ENCODE measurements at regions not wholly inside any gene's neighbourhood (a gene's known extent, or its start where the extent isn't known, plus 50 kb on each side); places are given as distances from the start of the nearest gene placed in this dataset.

DNA sequence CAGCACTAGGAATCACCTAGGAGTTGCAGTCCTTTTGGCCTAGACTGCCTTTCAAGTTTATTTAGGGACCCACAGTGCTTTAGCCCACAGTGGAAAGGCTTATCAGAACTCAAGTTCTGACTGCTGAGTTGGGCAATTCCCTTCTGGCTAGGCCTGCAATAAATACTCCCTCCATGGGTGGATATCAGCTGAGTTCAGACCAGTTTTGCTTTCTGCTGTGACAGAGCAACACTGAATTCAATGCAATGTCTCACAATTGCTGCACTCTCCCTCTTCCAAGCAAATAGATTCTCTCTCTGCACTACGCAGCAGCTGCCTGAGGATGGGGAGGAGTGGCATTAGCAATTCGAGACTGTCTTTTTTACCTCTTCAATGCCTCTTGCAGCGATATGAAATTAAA lies 1153.3 kb downstream of the SORCS1 start (continued):
- TF ChIP-seq, protein P1, sequence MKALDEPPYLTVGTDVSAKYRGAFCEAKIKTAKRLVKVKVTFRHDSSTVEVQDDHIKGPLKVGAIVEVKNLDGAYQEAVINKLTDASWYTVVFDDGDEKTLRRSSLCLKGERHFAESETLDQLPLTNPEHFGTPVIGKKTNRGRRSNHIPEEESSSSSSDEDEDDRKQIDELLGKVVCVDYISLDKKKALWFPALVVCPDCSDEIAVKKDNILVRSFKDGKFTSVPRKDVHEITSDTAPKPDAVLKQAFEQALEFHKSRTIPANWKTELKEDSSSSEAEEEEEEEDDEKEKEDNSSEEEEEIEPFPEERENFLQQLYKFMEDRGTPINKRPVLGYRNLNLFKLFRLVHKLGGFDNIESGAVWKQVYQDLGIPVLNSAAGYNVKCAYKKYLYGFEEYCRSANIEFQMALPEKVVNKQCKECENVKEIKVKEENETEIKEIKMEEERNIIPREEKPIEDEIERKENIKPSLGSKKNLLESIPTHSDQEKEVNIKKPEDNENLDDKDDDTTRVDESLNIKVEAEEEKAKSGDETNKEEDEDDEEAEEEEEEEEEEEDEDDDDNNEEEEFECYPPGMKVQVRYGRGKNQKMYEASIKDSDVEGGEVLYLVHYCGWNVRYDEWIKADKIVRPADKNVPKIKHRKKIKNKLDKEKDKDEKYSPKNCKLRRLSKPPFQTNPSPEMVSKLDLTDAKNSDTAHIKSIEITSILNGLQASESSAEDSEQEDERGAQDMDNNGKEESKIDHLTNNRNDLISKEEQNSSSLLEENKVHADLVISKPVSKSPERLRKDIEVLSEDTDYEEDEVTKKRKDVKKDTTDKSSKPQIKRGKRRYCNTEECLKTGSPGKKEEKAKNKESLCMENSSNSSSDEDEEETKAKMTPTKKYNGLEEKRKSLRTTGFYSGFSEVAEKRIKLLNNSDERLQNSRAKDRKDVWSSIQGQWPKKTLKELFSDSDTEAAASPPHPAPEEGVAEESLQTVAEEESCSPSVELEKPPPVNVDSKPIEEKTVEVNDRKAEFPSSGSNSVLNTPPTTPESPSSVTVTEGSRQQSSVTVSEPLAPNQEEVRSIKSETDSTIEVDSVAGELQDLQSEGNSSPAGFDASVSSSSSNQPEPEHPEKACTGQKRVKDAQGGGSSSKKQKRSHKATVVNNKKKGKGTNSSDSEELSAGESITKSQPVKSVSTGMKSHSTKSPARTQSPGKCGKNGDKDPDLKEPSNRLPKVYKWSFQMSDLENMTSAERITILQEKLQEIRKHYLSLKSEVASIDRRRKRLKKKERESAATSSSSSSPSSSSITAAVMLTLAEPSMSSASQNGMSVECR (CRISPR knock-in tag; IDR thresholded peaks at IDR 0.05; ENCODE audit: borderline replicate concordance) = no peak
- no peak for TF ChIP-seq HMGA2 (CRISPR knock-in tag; IDR thresholded peaks at IDR 0.05)

DNA sequence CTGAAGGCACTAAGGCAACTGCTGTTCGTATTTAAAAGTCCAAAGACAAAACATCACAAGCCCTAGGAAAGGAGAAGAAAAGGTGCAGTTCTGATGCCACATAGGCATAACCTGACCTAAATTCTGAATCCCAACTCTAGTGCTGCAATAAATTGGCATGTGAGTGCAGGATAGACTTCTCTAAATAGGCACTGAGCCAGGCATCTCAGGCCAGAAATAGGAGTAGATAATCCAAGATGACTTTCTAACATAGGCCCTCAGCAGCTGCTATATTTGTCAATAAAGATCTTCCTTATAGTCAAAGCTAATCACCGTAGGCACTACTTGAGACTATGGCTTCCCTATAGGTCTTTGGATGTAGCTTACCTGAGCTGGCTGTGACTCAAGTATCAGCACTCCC lies 1163.8 kb downstream of the SORCS1 start:
- no peak for TF ChIP-seq ZNF219 (CRISPR knock-in tag; IDR thresholded peaks at IDR 0.05; ENCODE audit: borderline replicate concordance)
- no peak for TF ChIP-seq GABPB1 (CRISPR knock-in tag; IDR thresholded peaks at IDR 0.05)
- TF ChIP-seq, protein P2, sequence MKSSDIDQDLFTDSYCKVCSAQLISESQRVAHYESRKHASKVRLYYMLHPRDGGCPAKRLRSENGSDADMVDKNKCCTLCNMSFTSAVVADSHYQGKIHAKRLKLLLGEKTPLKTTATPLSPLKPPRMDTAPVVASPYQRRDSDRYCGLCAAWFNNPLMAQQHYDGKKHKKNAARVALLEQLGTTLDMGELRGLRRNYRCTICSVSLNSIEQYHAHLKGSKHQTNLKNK (CRISPR knock-in tag; IDR thresholded peaks at IDR 0.05) = no peak
- TF ChIP-seq PRRX2 (CRISPR knock-in tag; IDR thresholded peaks at IDR 0.05) = no peak
- TF ChIP-seq GTF2I (CRISPR knock-in tag; conservative IDR thresholded peaks at IDR 0.05) = no peak
- TF ChIP-seq, protein P3, sequence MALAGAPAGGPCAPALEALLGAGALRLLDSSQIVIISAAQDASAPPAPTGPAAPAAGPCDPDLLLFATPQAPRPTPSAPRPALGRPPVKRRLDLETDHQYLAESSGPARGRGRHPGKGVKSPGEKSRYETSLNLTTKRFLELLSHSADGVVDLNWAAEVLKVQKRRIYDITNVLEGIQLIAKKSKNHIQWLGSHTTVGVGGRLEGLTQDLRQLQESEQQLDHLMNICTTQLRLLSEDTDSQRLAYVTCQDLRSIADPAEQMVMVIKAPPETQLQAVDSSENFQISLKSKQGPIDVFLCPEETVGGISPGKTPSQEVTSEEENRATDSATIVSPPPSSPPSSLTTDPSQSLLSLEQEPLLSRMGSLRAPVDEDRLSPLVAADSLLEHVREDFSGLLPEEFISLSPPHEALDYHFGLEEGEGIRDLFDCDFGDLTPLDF (CRISPR knock-in tag; IDR thresholded peaks at IDR 0.05) = no peak
- TF ChIP-seq, protein P4, sequence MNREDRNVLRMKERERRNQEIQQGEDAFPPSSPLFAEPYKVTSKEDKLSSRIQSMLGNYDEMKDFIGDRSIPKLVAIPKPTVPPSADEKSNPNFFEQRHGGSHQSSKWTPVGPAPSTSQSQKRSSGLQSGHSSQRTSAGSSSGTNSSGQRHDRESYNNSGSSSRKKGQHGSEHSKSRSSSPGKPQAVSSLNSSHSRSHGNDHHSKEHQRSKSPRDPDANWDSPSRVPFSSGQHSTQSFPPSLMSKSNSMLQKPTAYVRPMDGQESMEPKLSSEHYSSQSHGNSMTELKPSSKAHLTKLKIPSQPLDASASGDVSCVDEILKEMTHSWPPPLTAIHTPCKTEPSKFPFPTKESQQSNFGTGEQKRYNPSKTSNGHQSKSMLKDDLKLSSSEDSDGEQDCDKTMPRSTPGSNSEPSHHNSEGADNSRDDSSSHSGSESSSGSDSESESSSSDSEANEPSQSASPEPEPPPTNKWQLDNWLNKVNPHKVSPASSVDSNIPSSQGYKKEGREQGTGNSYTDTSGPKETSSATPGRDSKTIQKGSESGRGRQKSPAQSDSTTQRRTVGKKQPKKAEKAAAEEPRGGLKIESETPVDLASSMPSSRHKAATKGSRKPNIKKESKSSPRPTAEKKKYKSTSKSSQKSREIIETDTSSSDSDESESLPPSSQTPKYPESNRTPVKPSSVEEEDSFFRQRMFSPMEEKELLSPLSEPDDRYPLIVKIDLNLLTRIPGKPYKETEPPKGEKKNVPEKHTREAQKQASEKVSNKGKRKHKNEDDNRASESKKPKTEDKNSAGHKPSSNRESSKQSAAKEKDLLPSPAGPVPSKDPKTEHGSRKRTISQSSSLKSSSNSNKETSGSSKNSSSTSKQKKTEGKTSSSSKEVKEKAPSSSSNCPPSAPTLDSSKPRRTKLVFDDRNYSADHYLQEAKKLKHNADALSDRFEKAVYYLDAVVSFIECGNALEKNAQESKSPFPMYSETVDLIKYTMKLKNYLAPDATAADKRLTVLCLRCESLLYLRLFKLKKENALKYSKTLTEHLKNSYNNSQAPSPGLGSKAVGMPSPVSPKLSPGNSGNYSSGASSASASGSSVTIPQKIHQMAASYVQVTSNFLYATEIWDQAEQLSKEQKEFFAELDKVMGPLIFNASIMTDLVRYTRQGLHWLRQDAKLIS (CRISPR knock-in tag; IDR thresholded peaks at IDR 0.05; ENCODE audit: borderline replicate concordance) = no peak
- no peak for TF ChIP-seq OVOL2 (CRISPR knock-in tag; IDR thresholded peaks at IDR 0.05; ENCODE audit: borderline replicate concordance)
- TF ChIP-seq ZNF232 (CRISPR knock-in tag; IDR thresholded peaks at IDR 0.05) = no peak
- TF ChIP-seq, protein P5, sequence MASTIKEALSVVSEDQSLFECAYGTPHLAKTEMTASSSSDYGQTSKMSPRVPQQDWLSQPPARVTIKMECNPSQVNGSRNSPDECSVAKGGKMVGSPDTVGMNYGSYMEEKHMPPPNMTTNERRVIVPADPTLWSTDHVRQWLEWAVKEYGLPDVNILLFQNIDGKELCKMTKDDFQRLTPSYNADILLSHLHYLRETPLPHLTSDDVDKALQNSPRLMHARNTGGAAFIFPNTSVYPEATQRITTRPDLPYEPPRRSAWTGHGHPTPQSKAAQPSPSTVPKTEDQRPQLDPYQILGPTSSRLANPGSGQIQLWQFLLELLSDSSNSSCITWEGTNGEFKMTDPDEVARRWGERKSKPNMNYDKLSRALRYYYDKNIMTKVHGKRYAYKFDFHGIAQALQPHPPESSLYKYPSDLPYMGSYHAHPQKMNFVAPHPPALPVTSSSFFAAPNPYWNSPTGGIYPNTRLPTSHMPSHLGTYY (CRISPR knock-in tag; IDR thresholded peaks at IDR 0.05) = no peak
- Mint-ChIP-seq H3K36me3 (no peaks in the 10 kb centered on the region), H3K4me3 (no peak overlapping the region), H3K27me3 (ENCODE audit: low read depth) (no peaks in the 10 kb centered on the region), H3K27ac (no peak overlapping the region), H3K9me3 (no peaks in the 10 kb centered on the region), H3K4me1 (no peaks in the 10 kb centered on the region)
- POLR2A ChIA-PET = no interaction called here
- no peak for ATAC-seq
- CTCF ChIA-PET = no interaction called here
- no peak for DNase-seq (ENCODE audit: low spot score)

DNA sequence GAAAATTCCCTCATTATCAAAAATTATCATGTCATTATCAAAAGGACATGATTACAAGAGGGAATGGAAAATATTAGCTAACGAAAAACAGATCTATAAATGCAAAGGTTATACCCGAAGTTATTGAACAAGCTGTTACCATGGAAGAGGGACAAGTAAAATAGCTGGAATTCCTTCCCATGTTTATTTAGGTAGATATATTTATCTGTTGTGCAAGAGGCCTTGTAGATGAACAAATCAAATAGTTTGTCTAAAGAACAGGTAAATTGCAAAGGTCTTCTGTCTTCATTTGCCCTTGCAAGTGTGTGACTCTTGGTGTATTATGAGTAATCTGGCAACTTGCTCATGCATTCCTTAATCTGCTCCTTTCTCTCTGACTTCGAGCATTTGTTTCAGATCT lies 1170.9 kb downstream of the SORCS1 start:
- H3K4me3 Mint-ChIP-seq = no peak overlapping the region
- ChIA-PET CTCF (no interaction called here), POLR2A (no interaction called here)
- no peak overlapping the region for H3K27ac Mint-ChIP-seq
- H3K27me3 Mint-ChIP-seq (ENCODE audit: low read depth) = no peaks in the 10 kb centered on the region
- DNase-seq (ENCODE audit: low spot score) = no peak
- no peak for ATAC-seq
- no peaks in the 10 kb centered on the region for H3K4me1 Mint-ChIP-seq
- H3K36me3 Mint-ChIP-seq = no peaks in the 10 kb centered on the region
- no peaks in the 10 kb centered on the region for H3K9me3 Mint-ChIP-seq
- TF ChIP-seq, protein P6, sequence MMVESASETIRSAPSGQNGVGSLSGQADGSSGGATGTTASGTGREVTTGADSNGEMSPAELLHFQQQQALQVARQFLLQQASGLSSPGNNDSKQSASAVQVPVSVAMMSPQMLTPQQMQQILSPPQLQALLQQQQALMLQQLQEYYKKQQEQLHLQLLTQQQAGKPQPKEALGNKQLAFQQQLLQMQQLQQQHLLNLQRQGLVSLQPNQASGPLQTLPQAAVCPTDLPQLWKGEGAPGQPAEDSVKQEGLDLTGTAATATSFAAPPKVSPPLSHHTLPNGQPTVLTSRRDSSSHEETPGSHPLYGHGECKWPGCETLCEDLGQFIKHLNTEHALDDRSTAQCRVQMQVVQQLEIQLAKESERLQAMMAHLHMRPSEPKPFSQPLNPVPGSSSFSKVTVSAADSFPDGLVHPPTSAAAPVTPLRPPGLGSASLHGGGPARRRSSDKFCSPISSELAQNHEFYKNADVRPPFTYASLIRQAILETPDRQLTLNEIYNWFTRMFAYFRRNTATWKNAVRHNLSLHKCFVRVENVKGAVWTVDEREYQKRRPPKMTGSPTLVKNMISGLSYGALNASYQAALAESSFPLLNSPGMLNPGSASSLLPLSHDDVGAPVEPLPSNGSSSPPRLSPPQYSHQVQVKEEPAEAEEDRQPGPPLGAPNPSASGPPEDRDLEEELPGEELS (CRISPR knock-in tag; IDR thresholded peaks at IDR 0.05) = no peak
- TF ChIP-seq ZNF423 (CRISPR knock-in tag; IDR thresholded peaks at IDR 0.05) (no peak), CBFB (CRISPR knock-in tag; IDR thresholded peaks at IDR 0.05; ENCODE audit: low read depth) (no peak), KAT7 (CRISPR knock-in tag; IDR thresholded peaks at IDR 0.05; ENCODE audit: borderline replicate concordance) (no peak), ATF1 (CRISPR knock-in tag; IDR thresholded peaks at IDR 0.05) (no peak), SMAD4 (CRISPR knock-in tag; IDR thresholded peaks at IDR 0.05) (no peak), OVOL2 (CRISPR knock-in tag; IDR thresholded peaks at IDR 0.05; ENCODE audit: borderline replicate concordance) (no peak), ZNF416 (CRISPR knock-in tag; IDR thresholded peaks at IDR 0.05) (no peak)
